ENCODE measurements at regions not wholly inside any gene's neighbourhood (a gene's known extent, or its start where the extent isn't known, plus 50 kb on each side); places are given as distances from the start of the nearest gene placed in this dataset.

- DNase-seq (ENCODE audit: low read depth): no peak
- no peak for TF ChIP-seq CTCF (IDR thresholded peaks at IDR 0.05; ENCODE audit: low read depth, low read length, missing control alignments)
- H3K4me3 ChIP-seq (ENCODE audit: low read depth, low read length): no peak overlapping the region
These were observed 519.4 kb upstream of the DSEL start for GRCh38 chr18:68035774-68036522.

GRCh38 chr18:68034296-68034695, 517.8 kb upstream of the DSEL start:
- H3K4me3 ChIP-seq (ENCODE audit: low read depth, low read length): no peak overlapping the region
- TF ChIP-seq CTCF (IDR thresholded peaks at IDR 0.05; ENCODE audit: low read depth, low read length, missing control alignments): no peak
- no peak for DNase-seq (ENCODE audit: low read depth)

- TF ChIP-seq CTCF (IDR thresholded peaks at IDR 0.05; ENCODE audit: low read depth, low read length, missing control alignments): no peak
- H3K4me3 ChIP-seq (ENCODE audit: low read depth, low read length): no peak overlapping the region
- no peak for DNase-seq (ENCODE audit: low read depth)
These were observed 516.9 kb upstream of the DSEL start for GRCh38 chr18:68033466-68033865.

- no peak for TF ChIP-seq CTCF (IDR thresholded peaks at IDR 0.05; ENCODE audit: low read depth, low read length, missing control alignments)
- DNase-seq (ENCODE audit: low read depth): no peak
- no peak overlapping the region for H3K4me3 ChIP-seq (ENCODE audit: low read depth, low read length)
These were observed 508.2 kb upstream of the DSEL start for GRCh38 chr18:68024716-68025115.

GRCh38 chr18:68017385-68017784, 500.9 kb upstream of the DSEL start:
- no peak overlapping the region for H3K4me3 ChIP-seq (ENCODE audit: low read depth, low read length)
- no peak for TF ChIP-seq CTCF (IDR thresholded peaks at IDR 0.05; ENCODE audit: low read depth, low read length, missing control alignments)
- DNase-seq (ENCODE audit: low read depth): no peak

GRCh38 chr18:67997496-67997895, 481.0 kb upstream of the DSEL start:
- TF ChIP-seq CTCF (IDR thresholded peaks at IDR 0.05; ENCODE audit: low read depth, low read length, missing control alignments): no peak
- no peak for DNase-seq (ENCODE audit: low read depth)
- H3K4me3 ChIP-seq (ENCODE audit: low read depth, low read length): no peak overlapping the region

GRCh38 chr18:67995769-67996168, 479.2 kb upstream of the DSEL start:
- no peak for DNase-seq (ENCODE audit: low read depth)
- no peak overlapping the region for H3K4me3 ChIP-seq (ENCODE audit: low read depth, low read length)
- no peak for TF ChIP-seq CTCF (IDR thresholded peaks at IDR 0.05; ENCODE audit: low read depth, low read length, missing control alignments)
